ENCODE measurements at regions not wholly inside any gene's neighbourhood (a gene's known extent, or its start where the extent isn't known, plus 50 kb on each side); places are given as distances from the start of the nearest gene placed in this dataset.

- Histone ChIP-seq H3F3A (ENCODE audit: insufficient read depth, low read length) (no peaks in the 10 kb centered on the region), H4K20me1 (ENCODE audit: insufficient read depth, low read length) (no peaks in the 10 kb centered on the region), H3K4me2 (ENCODE audit: low read length) (no peak overlapping the region), H2AFZ (ENCODE audit: low read length) (no peak overlapping the region), H3K9me3 (ENCODE audit: low read length) (no peaks in the 10 kb centered on the region), H3K36me3 (ENCODE audit: insufficient read depth, low read length) (no peaks in the 10 kb centered on the region), H3K79me2 (ENCODE audit: insufficient read depth, low read length) (no peaks in the 10 kb centered on the region), H3K27ac (ENCODE audit: low read depth, low read length, poor library complexity, severe bottlenecking) (no peak overlapping the region), H3K4me3 (ENCODE audit: low read depth, low read length, poor library complexity, severe bottlenecking) (no peak overlapping the region), H3K9me2 (ENCODE audit: low read depth, low read length) (no peaks in the 10 kb centered on the region), H3K4me1 (ENCODE audit: insufficient read depth, low read length, severe bottlenecking) (no peaks in the 10 kb centered on the region), H3K9ac (ENCODE audit: low read length) (no peak overlapping the region), H3K27me3 (ENCODE audit: insufficient read depth, low read length) (peaks cover 4% of the 10 kb centered on the region; the same call in 1 of the 2 replicates)
- TF ChIP-seq, protein P1, sequence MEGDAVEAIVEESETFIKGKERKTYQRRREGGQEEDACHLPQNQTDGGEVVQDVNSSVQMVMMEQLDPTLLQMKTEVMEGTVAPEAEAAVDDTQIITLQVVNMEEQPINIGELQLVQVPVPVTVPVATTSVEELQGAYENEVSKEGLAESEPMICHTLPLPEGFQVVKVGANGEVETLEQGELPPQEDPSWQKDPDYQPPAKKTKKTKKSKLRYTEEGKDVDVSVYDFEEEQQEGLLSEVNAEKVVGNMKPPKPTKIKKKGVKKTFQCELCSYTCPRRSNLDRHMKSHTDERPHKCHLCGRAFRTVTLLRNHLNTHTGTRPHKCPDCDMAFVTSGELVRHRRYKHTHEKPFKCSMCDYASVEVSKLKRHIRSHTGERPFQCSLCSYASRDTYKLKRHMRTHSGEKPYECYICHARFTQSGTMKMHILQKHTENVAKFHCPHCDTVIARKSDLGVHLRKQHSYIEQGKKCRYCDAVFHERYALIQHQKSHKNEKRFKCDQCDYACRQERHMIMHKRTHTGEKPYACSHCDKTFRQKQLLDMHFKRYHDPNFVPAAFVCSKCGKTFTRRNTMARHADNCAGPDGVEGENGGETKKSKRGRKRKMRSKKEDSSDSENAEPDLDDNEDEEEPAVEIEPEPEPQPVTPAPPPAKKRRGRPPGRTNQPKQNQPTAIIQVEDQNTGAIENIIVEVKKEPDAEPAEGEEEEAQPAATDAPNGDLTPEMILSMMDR (IDR thresholded peaks at IDR 0.05; ENCODE audit: low read length), result no peak
- TF ChIP-seq EZH2 (IDR thresholded peaks at IDR 0.05; ENCODE audit: borderline replicate concordance, low read length), result no peak
Measured at GRCh38 chr2:239778861-239779558, 246.1 kb downstream of the NDUFA10 start.

GRCh38 chr2:239778042-239778851 lies 246.9 kb downstream of the NDUFA10 start:
- H4K20me1 ChIP-seq (ENCODE audit: insufficient read depth, low read length), result no peaks in the 10 kb centered on the region
- peaks cover 4% of the 10 kb centered on the region; the same call in 1 of the 2 replicates for H3K27me3 ChIP-seq (ENCODE audit: insufficient read depth, low read length)
- no peak overlapping the region for H3K4me2 ChIP-seq (ENCODE audit: low read length)
- no peak overlapping the region for H2AFZ ChIP-seq (ENCODE audit: low read length)
- H3K27ac ChIP-seq (ENCODE audit: low read depth, low read length, poor library complexity, severe bottlenecking), result no peak overlapping the region
- H3K9ac ChIP-seq (ENCODE audit: low read length), result no peak overlapping the region
- no peaks in the 10 kb centered on the region for H3F3A ChIP-seq (ENCODE audit: insufficient read depth, low read length)
- no peaks in the 10 kb centered on the region for H3K9me3 ChIP-seq (ENCODE audit: low read length)
- H3K4me1 ChIP-seq (ENCODE audit: insufficient read depth, low read length, severe bottlenecking), result no peaks in the 10 kb centered on the region
- no peak overlapping the region for H3K4me3 ChIP-seq (ENCODE audit: low read depth, low read length, poor library complexity, severe bottlenecking)
- H3K36me3 ChIP-seq (ENCODE audit: insufficient read depth, low read length), result no peaks in the 10 kb centered on the region
- TF ChIP-seq, protein P1 (IDR thresholded peaks at IDR 0.05; ENCODE audit: low read length), result no peak
- TF ChIP-seq EZH2 (IDR thresholded peaks at IDR 0.05; ENCODE audit: borderline replicate concordance, low read length), result no peak
- no peaks in the 10 kb centered on the region for H3K9me2 ChIP-seq (ENCODE audit: low read depth, low read length)
- H3K79me2 ChIP-seq (ENCODE audit: insufficient read depth, low read length), result no peaks in the 10 kb centered on the region

GRCh38 chr2:239777219-239777618 lies 247.9 kb downstream of the NDUFA10 start:
- H3F3A ChIP-seq (ENCODE audit: insufficient read depth, low read length), result no peaks in the 10 kb centered on the region
- no peaks in the 10 kb centered on the region for H3K4me1 ChIP-seq (ENCODE audit: insufficient read depth, low read length, severe bottlenecking)
- H3K79me2 ChIP-seq (ENCODE audit: insufficient read depth, low read length), result no peaks in the 10 kb centered on the region
- TF ChIP-seq EZH2 (IDR thresholded peaks at IDR 0.05; ENCODE audit: borderline replicate concordance, low read length), result no peak
- TF ChIP-seq, protein P1 (IDR thresholded peaks at IDR 0.05; ENCODE audit: low read length), result no peak
- no peak overlapping the region for H3K27ac ChIP-seq (ENCODE audit: low read depth, low read length, poor library complexity, severe bottlenecking)
- H3K9me2 ChIP-seq (ENCODE audit: low read depth, low read length), result no peaks in the 10 kb centered on the region
- H3K27me3 ChIP-seq (ENCODE audit: insufficient read depth, low read length), result peaks cover 4% of the 10 kb centered on the region; the same call in 1 of the 2 replicates
- H3K9me3 ChIP-seq (ENCODE audit: low read length), result no peaks in the 10 kb centered on the region
- H3K9ac ChIP-seq (ENCODE audit: low read length), result no peak overlapping the region
- no peak overlapping the region for H3K4me2 ChIP-seq (ENCODE audit: low read length)
- no peak overlapping the region for H2AFZ ChIP-seq (ENCODE audit: low read length)
- H4K20me1 ChIP-seq (ENCODE audit: insufficient read depth, low read length), result no peaks in the 10 kb centered on the region
- no peaks in the 10 kb centered on the region for H3K36me3 ChIP-seq (ENCODE audit: insufficient read depth, low read length)
- no peak overlapping the region for H3K4me3 ChIP-seq (ENCODE audit: low read depth, low read length, poor library complexity, severe bottlenecking)

Measured in OCI-LY1 (cell line).